Natural killer cell (primary cell): ENCODE measurements at regions not wholly inside any gene's neighbourhood (a gene's known extent, or its start where the extent isn't known, plus 50 kb on each side); places are given as distances from the start of the nearest gene placed in this dataset.

Experiments
- ATAC-seq, 3 donors: fragments of 150-1000 bp in 2 of 3; fragments of 200-7000 bp in 1 of 3; cut with Tn5 transposase; 1 replicate in 1 of 3; 2 replicates in 2 of 3; pipeline ENCODE4 v1.10.0; 2021; ENCODE audit warnings: mild to moderate bottlenecking in 2 of 3, moderate library complexity in 2 of 3
- DNase-seq, 2 donors: peaks; one replicate each; pipeline versions ENCODE4 v3.0.0 to v3.0.0-alpha.2; 2013 to 2021; ENCODE audit warnings: mixed read lengths in 1 of 2
- H3K27ac ChIP-seq: one replicate; pipeline ENCODE4 v1.5.1; 2013; ENCODE audit warnings: mild to moderate bottlenecking, low read length
- H3K27me3 ChIP-seq: one replicate; pipeline ENCODE4 v1.6.1; 2013; ENCODE audit warnings: low read length; ENCODE audit not compliant: control insufficient read depth, insufficient read depth
- H3K36me3 ChIP-seq: one replicate; pipeline ENCODE4 v1.6.1; 2013; ENCODE audit warnings: low read length; ENCODE audit not compliant: control insufficient read depth, insufficient read depth
- H3K4me1 ChIP-seq: one replicate; pipeline ENCODE4 v1.6.1; 2013; ENCODE audit warnings: low read length; ENCODE audit not compliant: control insufficient read depth, insufficient read depth
- H3K4me3 ChIP-seq: one replicate; pipeline ENCODE4 v1.5.1; 2013; ENCODE audit warnings: low read length
- H3K9me3 ChIP-seq: one replicate; pipeline ENCODE4 v1.6.1; 2013; ENCODE audit warnings: low read length; ENCODE audit not compliant: control insufficient read depth, insufficient read depth
- H3K27ac Mint-ChIP-seq, 2 donors: one replicate each; pipeline ENCODE4 v1.8.0; 2022; ENCODE audit warnings: mild to moderate bottlenecking in 2 of 2, mixed read lengths in 2 of 2, moderate library complexity in 1 of 2
- H3K27me3 Mint-ChIP-seq, 2 donors: one replicate each; pipeline ENCODE4 v1.8.0; 2022; ENCODE audit warnings: low read depth in 2 of 2, mixed read lengths in 2 of 2
- H3K36me3 Mint-ChIP-seq: one replicate; pipeline ENCODE4 v1.8.0; 2022; ENCODE audit warnings: mixed read lengths
- H3K4me1 Mint-ChIP-seq, 2 donors: one replicate each; pipeline ENCODE4 v1.8.0; 2022; ENCODE audit warnings: mixed read lengths in 2 of 2
- H3K4me3 Mint-ChIP-seq: one replicate; pipeline ENCODE4 v1.8.0; 2022; ENCODE audit warnings: mild to moderate bottlenecking, moderate library complexity, mixed read lengths
- H3K9me3 Mint-ChIP-seq, 2 donors: one replicate each; pipeline ENCODE4 v1.8.0; 2022; ENCODE audit warnings: mixed read lengths in 2 of 2
- CTCF ChIP-seq: fragments of 200-600 bp; IDR thresholded peaks from one replicate; pipeline ENCODE4 v1.8.0; 2022; ENCODE audit warnings: antibody characterized with exemption
- WGBS: methylation state at CpG from one replicate; pipeline ENCODE4 v1.1.7; 2013; ENCODE audit warnings: missing lambda C conversion rate; ENCODE audit not compliant: insufficient coverage; 5-methylcytosine and 5-hydroxymethylcytosine counted together
- intact Hi-C: fragments of 100-400 bp; cut with micrococcal nuclease; formaldehyde crosslinking; loops from one replicate; pipeline ENCODE4 v1.14.2; 2022

DNA sequence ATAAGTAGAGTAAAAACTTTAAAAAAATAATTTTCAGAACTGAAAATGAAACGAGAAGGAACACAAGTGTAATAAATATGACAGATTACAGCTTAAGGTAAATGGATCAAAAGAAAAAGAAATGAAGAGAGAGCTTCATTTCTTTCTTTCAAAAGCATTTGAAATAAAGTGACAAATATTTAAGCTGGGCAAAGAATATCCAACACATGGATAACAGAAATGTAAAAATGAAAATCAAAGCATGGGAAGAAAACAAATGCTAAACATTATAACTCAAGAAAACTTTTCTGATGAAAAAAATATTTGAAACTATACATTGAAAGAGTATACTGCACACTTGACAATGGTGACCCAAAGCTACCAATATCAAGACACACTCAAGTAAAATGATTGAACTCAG, 143.6 kb upstream of the IRX5 start:
- Histone ChIP-seq H3K27ac (no peak overlapping the region), H3K9me3 (no peaks in the 10 kb centered on the region), H3K4me3 (no peak overlapping the region), H3K36me3 (no peaks in the 10 kb centered on the region), H3K4me1 (no peaks in the 10 kb centered on the region), H3K27me3 (no peaks in the 10 kb centered on the region)
- Mint-ChIP-seq H3K9me3 (peaks cover 6% of the 10 kb centered on the region in 2 donors), H3K4me3 (no peak overlapping the region), H3K27ac (no peak overlapping the region), H3K4me1 (no peaks in the 10 kb centered on the region), H3K36me3 (no peaks in the 10 kb centered on the region), H3K27me3 (no peaks in the 10 kb centered on the region)
- intact Hi-C loops, result no loop called here
- TF ChIP-seq CTCF, result no peak
- DNase-seq (no peak), ATAC-seq (no peak)
- 40% methylated on average over 1 of the region's 1 CpG for WGBS

GRCh38 chr16:54783980-54784379, 146.7 kb upstream of the IRX5 start:
- H3K27me3 ChIP-seq, result no peaks in the 10 kb centered on the region
- H3K9me3 ChIP-seq, result no peaks in the 10 kb centered on the region
- no peak overlapping the region for H3K27ac Mint-ChIP-seq
- no peak for TF ChIP-seq CTCF
- no peak for ATAC-seq
- no peaks in the 10 kb centered on the region for H3K36me3 ChIP-seq
- H3K4me1 ChIP-seq, result no peaks in the 10 kb centered on the region
- H3K9me3 Mint-ChIP-seq, result peaks cover 6 to 8% of the 10 kb centered on the region in 2 donors
- H3K36me3 Mint-ChIP-seq, result no peaks in the 10 kb centered on the region
- H3K27ac ChIP-seq, result no peak overlapping the region
- no CpG with 5 or more reads among the region's 2 CpGs for WGBS
- H3K4me1 Mint-ChIP-seq, result no peaks in the 10 kb centered on the region
- no peaks in the 10 kb centered on the region for H3K27me3 Mint-ChIP-seq
- no peak overlapping the region for H3K4me3 Mint-ChIP-seq
- no peak overlapping the region for H3K4me3 ChIP-seq
- no peak for DNase-seq
- intact Hi-C loops, result no loop called here

- Histone ChIP-seq H3K4me3 (no peak overlapping the region), H3K9me3 (no peaks in the 10 kb centered on the region), H3K36me3 (no peaks in the 10 kb centered on the region), H3K4me1 (no peaks in the 10 kb centered on the region), H3K27ac (no peak overlapping the region), H3K27me3 (no peaks in the 10 kb centered on the region)
- 89% methylated on average over 2 of the region's 3 CpGs for WGBS
- H3K27me3 Mint-ChIP-seq, result no peaks in the 10 kb centered on the region
- intact Hi-C loops, result no loop called here
- ATAC-seq (no peak), DNase-seq (no peak)
- TF ChIP-seq CTCF, result no peak
- H3K4me3 Mint-ChIP-seq, result no peak overlapping the region
- no peaks in the 10 kb centered on the region for H3K36me3 Mint-ChIP-seq
- peaks cover 6 to 8% of the 10 kb centered on the region in 2 donors for H3K9me3 Mint-ChIP-seq
- H3K27ac Mint-ChIP-seq, result no peak overlapping the region
- no peaks in the 10 kb centered on the region for H3K4me1 Mint-ChIP-seq
These were observed 147.4 kb upstream of the IRX5 start for GRCh38 chr16:54783226-54783625.

DNA sequence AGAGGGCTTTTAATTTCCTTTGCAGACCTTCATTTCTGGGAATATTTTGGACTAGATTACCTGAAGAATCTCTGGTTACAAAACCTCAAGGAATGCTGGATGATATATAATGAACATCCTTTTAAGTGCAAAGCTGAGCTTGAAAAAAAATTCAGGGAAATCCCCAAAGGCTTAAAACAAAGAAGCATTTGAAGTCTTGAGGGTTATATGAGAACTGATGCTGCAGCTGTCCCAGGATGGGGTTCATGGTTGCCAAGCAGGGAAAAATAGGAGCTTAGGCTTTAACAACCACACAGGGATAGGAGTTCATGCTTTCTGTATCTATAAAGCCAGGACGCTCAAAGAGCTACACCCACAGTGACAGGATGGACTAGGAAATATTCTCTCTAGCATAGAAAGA, 150.4 kb upstream of the IRX5 start:
- ATAC-seq, result no peak
- no peaks in the 10 kb centered on the region for H3K36me3 ChIP-seq
- no peaks in the 10 kb centered on the region for H3K27me3 ChIP-seq
- no peak overlapping the region for H3K4me3 ChIP-seq
- TF ChIP-seq CTCF, result no peak
- H3K4me1 Mint-ChIP-seq, result no peaks in the 10 kb centered on the region
- no peak overlapping the region for H3K4me3 Mint-ChIP-seq
- 100% methylated on average over 1 of the region's 1 CpG for WGBS
- H3K9me3 Mint-ChIP-seq, result peaks cover 0 to 2% of the 10 kb centered on the region in 2 donors
- no peak overlapping the region for H3K27ac Mint-ChIP-seq
- no peaks in the 10 kb centered on the region for H3K9me3 ChIP-seq
- no peaks in the 10 kb centered on the region for H3K27me3 Mint-ChIP-seq
- DNase-seq, result no peak
- H3K4me1 ChIP-seq, result no peaks in the 10 kb centered on the region
- intact Hi-C loops, result no loop called here
- H3K36me3 Mint-ChIP-seq, result no peaks in the 10 kb centered on the region
- H3K27ac ChIP-seq, result no peak overlapping the region
